ENCODE measurements at regions not wholly inside any gene's neighbourhood (a gene's known extent, or its start where the extent isn't known, plus 50 kb on each side); places are given as distances from the start of the nearest gene placed in this dataset.

DNA sequence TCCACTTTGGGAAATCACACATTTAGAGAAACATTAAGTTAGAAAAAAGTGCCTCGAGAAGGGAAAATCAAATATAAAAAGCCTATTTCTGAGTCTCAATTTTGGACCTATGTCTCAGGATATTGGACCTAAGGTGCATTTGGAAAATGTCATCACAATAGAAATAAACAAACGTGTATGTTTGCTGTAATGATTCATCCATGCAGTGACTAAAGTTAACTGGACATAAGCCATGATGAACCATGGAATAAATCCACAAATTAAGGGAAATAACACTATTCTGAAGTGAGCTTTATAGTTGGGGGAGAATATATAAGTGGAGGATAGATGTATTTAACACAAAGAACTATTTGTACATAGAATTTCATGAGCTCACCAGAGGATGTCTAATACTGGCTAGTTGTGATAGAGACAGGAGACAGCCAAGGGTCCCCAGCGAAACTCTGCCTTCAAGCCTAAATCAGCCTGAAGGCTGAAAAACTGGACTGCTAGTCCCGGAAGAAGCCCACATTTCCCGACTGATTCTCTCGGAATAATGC lies 963.3 kb upstream of the SPRY2 start:
- TF ChIP-seq, protein P1, sequence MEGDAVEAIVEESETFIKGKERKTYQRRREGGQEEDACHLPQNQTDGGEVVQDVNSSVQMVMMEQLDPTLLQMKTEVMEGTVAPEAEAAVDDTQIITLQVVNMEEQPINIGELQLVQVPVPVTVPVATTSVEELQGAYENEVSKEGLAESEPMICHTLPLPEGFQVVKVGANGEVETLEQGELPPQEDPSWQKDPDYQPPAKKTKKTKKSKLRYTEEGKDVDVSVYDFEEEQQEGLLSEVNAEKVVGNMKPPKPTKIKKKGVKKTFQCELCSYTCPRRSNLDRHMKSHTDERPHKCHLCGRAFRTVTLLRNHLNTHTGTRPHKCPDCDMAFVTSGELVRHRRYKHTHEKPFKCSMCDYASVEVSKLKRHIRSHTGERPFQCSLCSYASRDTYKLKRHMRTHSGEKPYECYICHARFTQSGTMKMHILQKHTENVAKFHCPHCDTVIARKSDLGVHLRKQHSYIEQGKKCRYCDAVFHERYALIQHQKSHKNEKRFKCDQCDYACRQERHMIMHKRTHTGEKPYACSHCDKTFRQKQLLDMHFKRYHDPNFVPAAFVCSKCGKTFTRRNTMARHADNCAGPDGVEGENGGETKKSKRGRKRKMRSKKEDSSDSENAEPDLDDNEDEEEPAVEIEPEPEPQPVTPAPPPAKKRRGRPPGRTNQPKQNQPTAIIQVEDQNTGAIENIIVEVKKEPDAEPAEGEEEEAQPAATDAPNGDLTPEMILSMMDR (conservative IDR thresholded peaks at IDR 0.05; ENCODE audit: low read length), result no peak
- TF ChIP-seq EZH2phosphoT487 (IDR thresholded peaks at IDR 0.05; ENCODE audit: borderline replicate concordance, low read depth, low read length), result no peak
